DMS53 treated with DMSO at 0.1 percent for 48 hours (cell line): ENCODE measurements at regions not wholly inside any gene's neighbourhood (a gene's known extent, or its start where the extent isn't known, plus 50 kb on each side); places are given as distances from the start of the nearest gene placed in this dataset.
"Not testable (repeated sequence)": the region's sequence is repeated elsewhere in the genome, so short reads cannot be mapped to it uniquely, and the experiment has no call there.

Experiments
- DNase-seq: peaks from one replicate; lab custom pipeline; 2025; ENCODE audit not compliant: unreplicated experiment; lab: John Stamatoyannopoulos, UW

DNA sequence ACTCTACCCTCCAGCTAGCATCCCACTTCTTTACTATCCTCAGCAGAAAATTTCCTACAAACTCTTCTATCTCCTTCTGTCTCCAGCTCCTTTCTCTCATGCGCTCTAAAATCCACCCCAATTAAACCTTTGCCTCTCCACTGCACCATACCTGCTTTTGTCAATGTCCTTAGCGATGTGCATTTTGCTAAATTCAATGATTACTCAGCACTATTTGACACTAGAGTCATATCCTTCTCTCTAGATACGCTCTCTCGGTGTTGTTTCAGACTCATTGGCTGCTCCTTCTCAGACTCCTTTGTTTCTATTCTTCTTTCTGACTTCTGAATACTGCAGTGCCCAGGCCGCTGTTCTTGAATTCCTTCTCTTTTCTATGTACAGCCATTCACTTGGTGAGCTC, 144.2 kb downstream of the HLX start:
- DNase-seq, result no peak

DNA sequence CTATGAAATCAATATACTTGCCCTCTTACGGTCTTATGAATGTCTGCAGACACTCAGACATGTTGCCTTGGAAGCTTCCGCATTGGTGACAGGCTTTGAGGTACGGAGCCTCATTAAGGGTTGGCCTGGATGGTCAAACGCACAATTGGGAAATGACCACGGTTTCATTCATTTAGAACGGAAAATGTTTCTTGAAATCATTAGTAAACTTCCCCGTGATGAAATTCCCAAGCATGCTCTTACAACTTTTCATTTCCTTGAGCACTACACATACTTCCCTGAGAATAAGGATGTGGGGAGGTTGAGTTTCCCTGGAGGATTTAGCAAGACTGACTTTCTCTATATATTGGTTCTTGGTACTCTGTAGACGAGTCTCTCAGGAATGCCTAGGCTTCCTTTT, 146.3 kb downstream of the HLX start:
- DNase-seq, result no peak

DNA sequence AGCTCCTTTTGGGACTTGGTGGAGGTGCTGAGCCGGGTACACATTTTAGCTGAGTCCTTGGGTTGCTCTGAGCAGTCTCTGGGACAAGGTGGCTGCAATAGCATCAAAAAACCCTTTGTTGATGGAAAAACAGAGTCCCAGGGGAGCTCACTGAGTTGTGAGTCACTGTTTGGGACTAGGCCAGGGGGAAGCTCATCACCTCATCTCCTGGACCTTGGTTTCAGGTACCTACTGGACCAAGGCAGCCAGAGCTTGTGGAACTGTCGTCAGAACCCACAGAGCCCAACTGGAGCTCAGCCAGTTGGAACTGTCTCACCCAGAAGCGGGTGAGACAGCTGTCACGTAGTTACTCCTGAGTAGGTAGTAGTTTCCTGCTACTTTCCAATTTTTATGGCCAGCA, 146.7 kb downstream of the HLX start:
- DNase-seq, result no peak

DNA sequence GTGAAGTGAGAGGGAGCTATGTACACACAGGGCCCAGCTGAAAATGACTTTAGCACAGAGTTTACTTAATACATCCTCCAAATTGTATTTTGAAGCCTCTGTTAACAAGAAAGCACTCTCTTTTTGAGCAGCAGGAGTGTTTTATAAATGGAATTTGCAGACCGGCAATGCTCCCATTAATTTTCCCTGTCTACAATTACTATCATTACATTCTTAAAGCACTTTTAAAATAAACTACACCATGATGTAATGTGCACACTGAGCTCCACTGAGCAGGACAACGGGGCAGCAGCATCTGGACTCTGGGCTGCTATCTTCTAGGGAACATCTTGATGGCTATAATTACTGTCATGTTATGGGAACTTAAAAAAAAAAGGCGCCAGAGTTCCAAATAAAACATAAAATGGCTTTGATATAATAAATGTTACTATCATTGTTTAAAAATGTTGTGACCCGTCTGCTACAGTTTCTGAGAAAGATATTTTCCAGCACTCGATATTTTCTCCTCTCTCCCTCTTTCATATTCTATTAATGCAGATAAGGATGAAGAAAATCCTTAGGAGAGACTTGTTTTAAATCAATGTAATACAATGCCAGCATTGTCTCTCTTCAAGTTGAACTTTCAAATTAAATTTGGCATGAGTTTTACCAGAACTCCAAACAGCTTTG, 150.9 kb downstream of the HLX start:
- no peak for DNase-seq

DNA sequence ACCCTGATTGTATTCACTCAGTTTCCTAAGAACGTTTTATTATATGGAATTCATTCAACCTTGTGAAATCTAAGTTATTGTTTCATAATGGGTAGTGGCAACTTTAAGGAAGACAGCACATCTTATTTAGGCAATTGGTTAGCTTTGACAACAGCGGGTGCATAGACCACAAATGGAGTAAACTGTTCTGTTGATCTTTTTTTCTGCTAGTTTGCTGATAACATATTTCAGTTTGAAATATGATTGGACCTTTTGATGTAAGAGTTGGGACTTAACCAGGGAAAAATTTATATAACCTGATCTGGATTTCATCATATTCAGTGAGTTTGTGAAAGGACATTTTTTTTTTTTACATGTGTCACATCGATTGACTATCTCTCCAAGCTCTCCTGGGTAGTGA, 151.7 kb downstream of the HLX start:
- DNase-seq, result no peak

- DNase-seq, result no peak
Measured at GRCh38 chr1:221031458-221032203, 152.4 kb downstream of the HLX start.

DNA sequence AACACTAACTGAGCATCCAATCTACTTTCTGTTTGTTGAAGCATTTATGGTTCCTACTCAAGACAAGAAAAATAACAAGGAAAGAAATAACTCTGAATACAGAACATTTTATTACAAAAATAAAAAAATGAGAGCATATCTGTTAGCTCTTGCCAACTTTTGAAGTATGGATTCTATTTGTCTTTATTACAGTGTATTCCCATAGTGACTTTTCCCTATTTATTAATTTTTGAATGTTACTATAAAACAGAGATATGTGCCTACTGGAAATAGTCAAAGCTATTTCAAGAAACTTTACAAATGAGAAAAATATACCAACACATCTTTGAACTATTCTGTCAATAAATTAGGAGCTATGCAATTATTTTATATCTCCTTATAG, 153.0 kb downstream of the HLX start:
- DNase-seq, result no peak

DNA sequence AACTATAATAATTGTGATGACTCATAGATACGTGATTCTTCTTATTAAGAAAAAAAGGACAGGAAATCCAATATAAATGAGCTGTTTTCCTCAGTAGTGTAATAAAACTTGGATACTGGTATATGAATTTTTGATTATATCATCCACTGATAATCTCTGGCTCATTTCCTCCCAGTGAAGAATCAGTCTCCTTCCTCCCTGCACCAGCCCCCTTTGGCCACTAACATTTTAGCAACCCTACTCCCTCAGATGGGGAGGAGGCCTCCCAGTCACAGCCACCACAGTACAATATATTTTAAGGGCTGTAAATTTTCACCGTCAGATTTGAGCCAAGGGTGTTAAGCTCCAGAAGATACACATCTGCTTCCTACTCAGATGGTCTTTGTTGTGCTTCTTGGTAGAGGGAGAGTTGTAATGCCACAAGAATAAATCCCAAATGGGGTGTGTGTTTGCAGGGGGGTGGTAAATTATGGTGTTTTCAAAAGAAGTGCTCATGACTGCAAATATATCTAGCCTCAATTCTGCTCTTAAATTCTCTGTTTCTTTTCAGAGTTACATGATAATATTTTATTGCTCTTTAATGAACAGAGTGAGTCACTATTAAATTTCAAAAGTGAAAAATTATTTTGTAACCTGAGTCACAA, 153.5 kb downstream of the HLX start:
- no peak for DNase-seq

DNA sequence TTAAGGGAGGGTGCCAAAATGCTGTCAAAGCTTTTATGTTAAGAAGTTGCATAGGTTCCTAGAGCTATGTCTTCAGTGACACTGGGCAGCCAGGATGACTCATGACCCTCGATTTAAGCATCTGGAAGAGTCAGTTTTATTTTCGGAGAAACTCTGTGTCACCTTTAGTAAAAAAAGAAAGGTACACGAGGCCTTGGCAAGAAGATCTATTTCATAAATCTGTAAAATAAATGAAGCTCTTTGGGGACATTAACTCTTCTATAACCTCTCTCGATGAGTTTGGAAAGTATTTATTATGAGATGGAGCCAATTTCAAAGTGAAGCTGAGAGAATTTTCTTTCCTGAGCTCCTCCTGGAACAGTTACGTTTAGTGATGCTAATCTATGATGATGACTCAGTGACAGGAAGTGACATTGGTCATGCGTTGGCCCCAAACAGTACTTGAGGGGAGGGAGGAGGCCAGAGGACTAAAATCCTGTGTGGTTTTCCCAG, 156.5 kb downstream of the HLX start:
- peak; percentile 41 for DNase-seq

- DNase-seq, result no peak
Measured at GRCh38 chr1:221039616-221040015, 160.4 kb downstream of the HLX start.

DNA sequence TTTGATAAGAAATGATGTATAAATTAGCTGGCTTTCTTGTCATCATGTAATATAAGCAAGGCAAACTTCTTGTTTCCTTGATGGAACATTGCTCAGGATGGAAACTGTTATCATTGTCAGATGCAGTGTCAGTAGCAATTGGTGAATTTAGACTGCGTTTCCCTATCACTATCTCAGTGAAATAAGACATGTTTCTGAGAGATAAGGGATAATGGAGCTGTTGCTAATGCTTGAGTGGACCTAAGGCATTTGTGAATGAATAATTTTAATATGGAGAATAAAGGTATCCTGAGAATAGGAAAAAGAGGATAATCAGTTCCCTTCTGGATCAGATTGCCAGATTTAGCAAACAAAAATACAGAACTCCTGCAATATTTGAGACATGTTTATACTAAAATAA, 160.9 kb downstream of the HLX start:
- DNase-seq, result no peak

- no peak for DNase-seq
Measured at GRCh38 chr1:221040691-221041285, 161.5 kb downstream of the HLX start.

DNA sequence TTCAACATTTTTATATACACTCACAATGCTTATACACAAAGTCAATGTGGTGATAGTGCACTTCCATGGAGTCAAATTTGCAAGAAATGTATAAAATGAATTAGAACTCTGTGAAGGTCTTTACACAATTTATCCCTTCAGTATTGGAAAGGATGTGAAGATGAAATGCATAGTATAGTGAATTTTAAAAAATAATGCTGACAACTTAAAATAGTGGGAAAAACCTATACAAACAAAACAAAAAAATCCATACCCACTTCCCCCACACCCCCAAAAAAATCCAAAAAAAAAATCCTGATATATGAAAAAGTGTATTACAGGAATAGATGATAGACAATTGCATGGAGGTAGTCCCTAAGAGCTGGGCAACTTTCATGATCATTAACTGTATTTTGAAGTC, 165.3 kb downstream of the HLX start:
- no peak for DNase-seq

- no peak for DNase-seq
Measured at GRCh38 chr1:221045151-221045550, 165.9 kb downstream of the HLX start.

DNA sequence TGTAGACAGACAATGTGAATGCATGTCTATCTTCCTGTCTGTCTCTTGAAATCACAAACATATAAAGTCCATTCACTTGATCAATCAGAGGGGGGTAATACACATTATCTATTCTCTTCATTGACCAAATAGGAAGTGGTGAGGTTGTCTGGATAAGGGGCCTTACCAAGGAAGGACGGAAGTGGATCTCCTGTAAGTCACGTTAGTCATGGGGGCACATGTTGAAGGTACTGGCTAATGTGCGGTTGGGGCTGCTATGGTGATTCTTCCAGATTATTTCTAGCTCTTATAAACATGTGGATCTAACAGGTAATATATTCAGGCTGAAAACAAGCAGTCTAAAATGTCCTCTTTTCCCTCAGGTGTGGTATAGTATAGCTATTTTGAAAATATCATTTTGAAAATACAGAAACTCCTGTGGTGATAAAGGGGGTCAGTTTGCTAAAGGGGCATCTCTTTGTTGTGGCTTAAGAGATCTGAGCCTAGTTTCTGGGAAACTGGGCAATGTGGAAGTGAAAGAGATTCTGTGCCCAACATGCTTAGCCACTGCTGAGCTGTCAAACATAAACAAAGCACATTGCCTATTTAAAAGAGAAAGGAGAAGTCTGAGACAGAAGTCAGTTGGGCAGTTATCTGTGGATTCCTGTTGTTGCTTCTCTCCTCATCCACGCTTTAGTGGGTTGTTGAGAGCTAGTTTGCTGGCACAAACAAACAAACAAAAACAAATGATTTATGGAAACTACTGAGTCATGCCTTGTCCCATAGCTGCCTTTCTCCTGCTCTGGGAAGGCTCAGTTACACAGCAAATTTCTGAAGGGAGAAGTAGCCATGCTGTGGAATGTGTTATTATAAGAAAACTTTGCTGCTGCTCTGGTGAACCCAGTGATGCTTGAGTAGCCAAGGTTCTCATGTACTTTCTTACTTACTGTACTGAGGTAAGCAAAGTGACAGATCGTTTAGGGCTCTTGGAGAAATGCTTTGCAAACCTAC, 166.9 kb downstream of the HLX start:
- DNase-seq, result no peak

GRCh38 chr1:221051391-221051790, 172.1 kb downstream of the HLX start:
- DNase-seq, result not testable (repeated sequence)

- no peak for DNase-seq
Measured at GRCh38 chr1:221053889-221054288, 174.6 kb downstream of the HLX start.

DNA sequence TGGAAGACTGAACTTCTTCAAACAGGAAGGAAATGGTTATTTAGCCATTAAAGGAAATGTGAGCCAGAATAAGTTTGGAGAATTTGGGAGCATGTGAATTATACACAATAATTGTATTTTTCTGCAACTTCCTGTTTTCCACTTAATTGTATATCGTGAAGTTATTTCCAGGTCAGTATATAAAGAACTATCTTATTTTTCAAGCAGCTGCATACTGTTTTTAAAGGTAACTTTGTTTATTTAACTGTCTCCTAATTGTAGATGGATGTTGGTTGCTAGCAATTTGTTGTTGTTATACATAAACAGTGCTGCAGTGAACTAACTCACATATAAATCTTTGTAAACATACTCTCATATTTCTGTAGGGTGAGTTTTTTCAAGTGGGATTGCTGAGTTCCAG, 180.3 kb downstream of the HLX start:
- no peak for DNase-seq

DNA sequence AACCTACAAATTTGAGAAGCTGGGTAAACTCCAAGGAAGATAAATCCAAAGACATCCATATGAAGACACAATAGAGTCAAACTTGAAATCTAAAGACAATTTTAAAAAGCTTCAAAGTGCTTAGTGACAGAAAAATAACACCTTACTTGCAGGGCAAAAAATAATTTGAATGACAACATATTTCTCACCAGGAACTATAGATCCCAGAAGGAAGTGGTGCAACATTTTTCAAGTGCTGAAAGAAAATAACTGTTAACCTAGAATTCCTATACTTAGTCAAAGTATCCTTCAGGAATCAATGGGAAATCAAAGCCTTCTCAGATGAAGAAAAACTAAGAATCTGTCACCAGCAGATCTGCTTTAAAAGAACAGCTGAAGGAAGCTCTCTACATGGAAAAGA, 184.4 kb downstream of the HLX start:
- DNase-seq, result no peak

DNA sequence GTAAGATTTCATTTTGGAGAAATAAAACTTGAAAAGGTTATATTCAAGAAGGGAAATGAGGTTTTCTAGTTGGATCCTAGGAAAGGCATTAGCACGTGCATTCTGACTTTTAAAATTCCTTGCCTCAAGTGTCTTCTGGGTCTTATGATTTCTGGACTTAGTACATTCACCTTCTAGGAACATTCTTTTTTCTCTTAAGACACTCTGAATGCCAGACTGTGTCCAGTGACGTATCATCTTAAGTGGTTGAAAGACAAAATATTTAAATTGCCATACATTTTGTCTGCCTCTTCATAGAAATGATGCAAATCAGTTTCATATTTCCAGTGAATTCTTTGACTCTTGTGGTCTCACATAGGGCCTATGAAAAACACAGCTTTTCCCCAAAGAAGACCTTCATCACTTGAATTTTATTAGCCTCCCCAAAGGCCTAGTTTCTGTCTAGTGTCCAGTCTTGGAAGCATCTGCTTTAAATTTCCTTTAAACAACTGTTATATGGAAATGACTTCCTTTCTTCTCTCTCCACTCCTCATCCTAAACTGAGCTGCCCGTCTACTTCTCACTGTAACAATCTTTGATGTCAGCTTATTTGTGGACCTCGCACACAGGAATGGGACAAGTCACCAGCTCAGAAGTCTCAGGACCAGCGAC, 187.2 kb downstream of the HLX start:
- DNase-seq, result no peak
